CD4-positive, alpha-beta T cell (primary cell): ENCODE measurements at regions not wholly inside any gene's neighbourhood (a gene's known extent, or its start where the extent isn't known, plus 50 kb on each side); places are given as distances from the start of the nearest gene placed in this dataset.

Source experiments
- ATAC-seq: fragments of 200-7000 bp; cut with Tn5 transposase; one replicate; pipeline ENCODE4 v1.10.0; 2022; ENCODE audit warnings: mild to moderate bottlenecking; ENCODE audit not compliant: poor library complexity
- CTCF ChIA-PET: fragments of 350-600 bp; sonication (Branson Sonifier 250); formaldehyde crosslinking; loops from one replicate; lab custom pipeline; 2021; ENCODE audit warnings: antibody characterized with exemption, inconsistent platforms; lab: Charles Lee
- POLR2A ChIA-PET: fragments of 350-600 bp; sonication (Branson Sonifier 250); formaldehyde crosslinking; loops from one replicate; lab custom pipeline; 2021; ENCODE audit warnings: antibody characterized with exemption, inconsistent platforms; lab: Charles Lee
- DNase-seq, 14 experiments: peaks; one replicate each; pipeline ENCODE4 v3.0.0-alpha.2; 2013 to 2020; ENCODE audit warnings: mixed read lengths in 2 of 14
- H3K27ac ChIP-seq, 2 donors: one replicate each; pipeline versions ENCODE4 v1.5.1 to v1.7.0; 2013; ENCODE audit warnings: low read length in 2 of 2, low read depth in 1 of 2, mild to moderate bottlenecking in 1 of 2
- H3K27me3 ChIP-seq, 2 experiments: 1 replicate in 1 of 2; 2 replicates in 1 of 2; pipeline versions ENCODE4 v1.6.1 to v1.7.0; 2013; ENCODE audit warnings: low read length in 2 of 2, control low read depth in 1 of 2, mild to moderate bottlenecking in 1 of 2, moderate library complexity in 1 of 2; ENCODE audit not compliant: insufficient read depth in 2 of 2, control insufficient read depth in 1 of 2
- H3K36me3 ChIP-seq: one replicate; pipeline ENCODE4 v1.6.1; 2013; ENCODE audit warnings: low read length, control low read depth; ENCODE audit not compliant: insufficient read depth
- H3K4me1 ChIP-seq: one replicate; pipeline ENCODE4 v1.6.1; 2013; ENCODE audit warnings: low read length, control low read depth; ENCODE audit not compliant: insufficient read depth
- H3K4me3 ChIP-seq: one replicate; pipeline ENCODE4 v1.5.1; 2013; ENCODE audit warnings: mild to moderate bottlenecking, low read length, moderate library complexity
- H3K9me3 ChIP-seq, 2 experiments: 1 replicate in 1 of 2; 2 replicates in 1 of 2; pipeline versions ENCODE4 v1.6.1 to v1.7.0; 2013; ENCODE audit warnings: low read length in 2 of 2, mild to moderate bottlenecking in 2 of 2, control low read depth in 1 of 2, moderate library complexity in 1 of 2; ENCODE audit not compliant: control insufficient read depth in 1 of 2, insufficient read depth in 1 of 2
- H3K27ac Mint-ChIP-seq: one replicate; pipeline ENCODE4 v1.8.0; 2020; ENCODE audit warnings: mixed read lengths
- H3K27me3 Mint-ChIP-seq: one replicate; pipeline ENCODE4 v1.8.0; 2021; ENCODE audit warnings: mixed read lengths
- H3K36me3 Mint-ChIP-seq: one replicate; pipeline ENCODE4 v1.8.0; 2021; ENCODE audit warnings: low read depth, mixed read lengths
- H3K4me1 Mint-ChIP-seq: one replicate; pipeline ENCODE4 v1.8.0; 2021; ENCODE audit warnings: low read depth, mixed read lengths
- H3K4me3 Mint-ChIP-seq: one replicate; pipeline ENCODE4 v1.8.0; 2020; ENCODE audit warnings: mild to moderate bottlenecking, mixed read lengths
- H3K9me3 Mint-ChIP-seq: one replicate; pipeline ENCODE4 v1.8.0; 2020; ENCODE audit warnings: mixed read lengths
- CTCF ChIP-seq: fragments of 200-600 bp; IDR thresholded peaks from one replicate; pipeline ENCODE4 v1.8.0; 2022; ENCODE audit warnings: antibody characterized with exemption, mild to moderate bottlenecking
- intact Hi-C, 2 experiments: fragments of 100-400 bp; cut with DNase I in 1 of 2; cut with micrococcal nuclease in 1 of 2; formaldehyde crosslinking; loops; one replicate each; pipeline versions ENCODE4 v1.15.1 to v1.9.0; 2023 to 2025; cut with DNase I, micrococcal nuclease

GRCh38 chr16:73192232-73192894 is 144.4 kb upstream of the ZFHX3 start:
- Histone ChIP-seq H3K27ac (no peak overlapping the region), H3K9me3 (peaks cover 0 to 9% of the 10 kb centered on the region in 2 experiments), H3K4me1 (no peaks in the 10 kb centered on the region), H3K27me3 (no peaks in the 10 kb centered on the region), H3K36me3 (no peaks in the 10 kb centered on the region), H3K4me3 (no peak overlapping the region)
- intact Hi-C loops = loop anchor here in 1 of 2 experiments (10.0 kb wide), 1 partner anchor 688 kb away; no protein-coding TSS in a partner anchor
- ATAC-seq = no peak
- Mint-ChIP-seq H3K9me3 (no peaks in the 10 kb centered on the region), H3K27me3 (no peaks in the 10 kb centered on the region), H3K27ac (no peak overlapping the region), H3K36me3 (no peaks in the 10 kb centered on the region), H3K4me3 (no peak overlapping the region), H3K4me1 (no peaks in the 10 kb centered on the region)
- TF ChIP-seq CTCF = no peak
- DNase-seq = no peak
- ChIA-PET POLR2A (no interaction called here), CTCF (no interaction called here)

- intact Hi-C loops = loop anchor here in 1 of 2 experiments (10.0 kb wide), 1 partner anchor 687 kb away; no protein-coding TSS in a partner anchor
- CTCF ChIA-PET = no interaction called here
- Histone ChIP-seq H3K9me3 (peaks cover 0 to 9% of the 10 kb centered on the region in 2 experiments), H3K27me3 (no peaks in the 10 kb centered on the region), H3K27ac (no peak overlapping the region), H3K4me3 (no peak overlapping the region), H3K36me3 (no peaks in the 10 kb centered on the region), H3K4me1 (no peaks in the 10 kb centered on the region)
- Mint-ChIP-seq H3K4me1 (no peaks in the 10 kb centered on the region), H3K27ac (no peak overlapping the region), H3K36me3 (no peaks in the 10 kb centered on the region), H3K4me3 (no peak overlapping the region), H3K9me3 (no peaks in the 10 kb centered on the region), H3K27me3 (no peaks in the 10 kb centered on the region)
- POLR2A ChIA-PET = no interaction called here
- TF ChIP-seq CTCF = no peak
- DNase-seq (no peak), ATAC-seq (no peak)
These were observed 143.7 kb upstream of the ZFHX3 start for GRCh38 chr16:73191660-73192046.

GRCh38 chr16:73190688-73191659 is 143.0 kb upstream of the ZFHX3 start:
- Mint-ChIP-seq H3K4me3 (no peak overlapping the region), H3K9me3 (no peaks in the 10 kb centered on the region), H3K27ac (no peak overlapping the region), H3K27me3 (no peaks in the 10 kb centered on the region), H3K4me1 (no peaks in the 10 kb centered on the region), H3K36me3 (no peaks in the 10 kb centered on the region)
- POLR2A ChIA-PET = no interaction called here
- Histone ChIP-seq H3K4me3 (no peak overlapping the region), H3K27ac (no peak overlapping the region), H3K27me3 (no peaks in the 10 kb centered on the region), H3K9me3 (peaks cover 0 to 9% of the 10 kb centered on the region in 2 experiments), H3K4me1 (no peaks in the 10 kb centered on the region), H3K36me3 (no peaks in the 10 kb centered on the region)
- CTCF ChIA-PET = no interaction called here
- no peak for DNase-seq
- ATAC-seq = no peak
- intact Hi-C loops = loop anchor here in 1 of 2 experiments (10.0 kb wide), 1 partner anchor 686 kb away; no protein-coding TSS in a partner anchor
- no peak for TF ChIP-seq CTCF
